ENCODE measurements at regions not wholly inside any gene's neighbourhood (a gene's known extent, or its start where the extent isn't known, plus 50 kb on each side); places are given as distances from the start of the nearest gene placed in this dataset.

DNA sequence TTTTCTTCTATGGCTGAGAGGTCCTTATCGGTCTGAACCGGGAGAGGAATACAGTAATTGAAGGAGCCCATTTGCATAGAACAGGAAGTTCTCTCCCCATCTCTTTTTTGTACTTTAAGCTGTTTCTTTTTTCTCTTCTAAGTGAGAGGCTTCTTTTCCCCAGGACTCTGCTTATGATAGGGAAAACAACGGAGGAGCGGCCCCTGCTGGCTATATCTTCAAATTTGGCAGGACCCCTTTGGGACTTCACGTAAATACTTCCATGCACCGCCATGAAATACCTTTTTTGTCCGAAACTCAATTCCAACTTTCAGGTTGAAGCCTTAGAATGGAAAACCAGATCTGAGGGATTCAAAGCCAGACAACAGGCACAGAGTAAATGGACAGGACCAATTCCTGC lies 1153.0 kb upstream of the INTU start:
- H3K4me3 ChIP-seq (ENCODE audit: low read depth, low read length): no peak overlapping the region
- TF ChIP-seq CTCF (IDR thresholded peaks at IDR 0.05; ENCODE audit: borderline replicate concordance, insufficient read depth, low read depth, low read length): no peak

DNA sequence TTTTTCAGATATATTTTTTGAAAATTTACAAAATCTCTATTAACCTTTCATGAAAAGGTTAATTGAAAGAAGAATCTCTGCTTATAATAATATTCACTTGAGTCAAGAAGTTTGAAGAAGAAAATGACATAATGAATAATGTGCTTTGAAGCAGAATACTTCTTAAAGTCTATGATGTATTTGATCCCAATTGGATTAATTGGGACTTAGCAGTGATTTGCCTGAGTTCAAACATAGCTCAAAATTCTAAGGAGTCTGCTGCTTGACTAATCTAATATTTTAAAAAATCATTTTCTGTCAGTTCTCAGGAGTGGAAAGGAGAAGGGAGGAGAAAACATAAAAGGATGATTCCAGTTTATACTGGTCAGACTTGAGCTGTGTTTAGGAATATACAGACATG lies 1150.4 kb upstream of the INTU start:
- H3K4me3 ChIP-seq (ENCODE audit: low read depth, low read length): no peak overlapping the region
- TF ChIP-seq CTCF (IDR thresholded peaks at IDR 0.05; ENCODE audit: borderline replicate concordance, insufficient read depth, low read depth, low read length): no peak

GRCh38 chr4:126486377-126486776 lies 1146.4 kb upstream of the INTU start:
- no peak overlapping the region for H3K4me3 ChIP-seq (ENCODE audit: low read depth, low read length)
- TF ChIP-seq CTCF (IDR thresholded peaks at IDR 0.05; ENCODE audit: borderline replicate concordance, insufficient read depth, low read depth, low read length): no peak

- no peak for TF ChIP-seq CTCF (IDR thresholded peaks at IDR 0.05; ENCODE audit: borderline replicate concordance, insufficient read depth, low read depth, low read length)
Observed at GRCh38 chr4:126489826-126490463, 1142.8 kb upstream of the INTU start.

GRCh38 chr4:126495163-126495752 lies 1137.5 kb upstream of the INTU start:
- H3K4me3 ChIP-seq (ENCODE audit: low read depth, low read length): no peak overlapping the region
- TF ChIP-seq CTCF (IDR thresholded peaks at IDR 0.05; ENCODE audit: borderline replicate concordance, insufficient read depth, low read depth, low read length): no peak

More at GRCh38 chr4:126489826-126490463, 1142.8 kb upstream of the INTU start:
- no peak overlapping the region for H3K4me3 ChIP-seq (ENCODE audit: low read depth, low read length)

DNA sequence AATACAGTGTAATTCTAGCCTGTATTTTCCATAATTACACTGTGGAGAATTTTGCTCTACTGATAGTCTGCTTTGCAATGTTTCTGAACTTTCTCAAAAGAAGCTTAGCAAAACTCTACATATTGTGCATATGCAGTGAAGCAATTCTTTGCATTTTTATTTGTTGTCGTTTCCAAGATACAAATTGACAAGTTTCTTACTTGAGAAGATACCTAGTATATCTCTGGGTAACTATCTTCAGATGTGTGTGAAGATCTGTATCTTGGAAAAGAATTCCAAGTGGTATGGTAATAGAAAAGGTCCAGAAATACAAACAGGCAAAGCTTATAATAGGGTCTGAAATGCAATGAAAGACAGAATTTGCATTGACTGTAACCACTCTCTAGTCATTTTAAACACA lies 1119.8 kb upstream of the INTU start:
- H3K4me3 ChIP-seq (ENCODE audit: low read depth, low read length): no peak overlapping the region
- TF ChIP-seq CTCF (IDR thresholded peaks at IDR 0.05; ENCODE audit: borderline replicate concordance, insufficient read depth, low read depth, low read length): no peak

DNA sequence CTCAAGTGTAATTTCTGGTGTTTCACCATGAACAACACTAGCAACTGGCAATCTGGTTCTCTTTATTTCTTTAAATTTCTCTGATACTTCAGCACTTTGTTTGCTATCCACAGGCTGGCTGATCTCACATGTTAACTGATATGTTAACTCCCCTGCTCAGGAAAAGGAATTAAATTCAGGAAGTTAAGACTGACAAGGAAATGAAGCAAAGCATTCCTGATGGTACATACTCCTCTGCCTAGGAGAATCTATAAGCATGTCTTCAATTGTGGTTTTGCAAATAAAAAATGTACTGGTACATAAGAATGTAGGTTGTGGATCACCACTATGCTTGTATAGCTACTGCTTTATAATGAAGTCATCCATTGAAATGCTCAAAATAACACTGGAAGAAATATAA lies 1119.2 kb upstream of the INTU start:
- TF ChIP-seq CTCF (IDR thresholded peaks at IDR 0.05; ENCODE audit: borderline replicate concordance, insufficient read depth, low read depth, low read length): no peak
- no peak overlapping the region for H3K4me3 ChIP-seq (ENCODE audit: low read depth, low read length)

All from GM12875 (cell line).